ENCODE measurements at regions not wholly inside any gene's neighbourhood (a gene's known extent, or its start where the extent isn't known, plus 50 kb on each side); places are given as distances from the start of the nearest gene placed in this dataset.

DNA sequence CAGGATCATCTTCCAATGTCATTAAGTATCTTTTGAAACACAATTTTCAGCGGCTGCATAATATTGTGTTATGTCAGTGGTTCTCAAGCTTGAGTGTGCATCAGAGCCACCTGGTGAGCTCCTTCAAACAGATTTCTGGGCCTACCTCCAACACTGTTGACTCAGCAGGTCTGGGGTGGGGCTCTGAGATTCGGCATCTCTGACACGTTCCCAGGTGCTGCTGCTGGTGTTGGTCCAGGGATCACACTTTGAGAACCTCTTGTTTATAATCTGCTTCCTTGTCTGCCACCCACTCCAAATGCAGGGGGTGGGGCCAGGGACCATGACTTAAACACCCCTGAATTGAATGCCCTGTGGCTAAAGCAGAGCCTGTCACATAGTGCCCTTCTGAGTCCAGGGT lies 73.8 kb upstream of the HNF1B start:
- TF ChIP-seq FOXM1 (IDR thresholded peaks at IDR 0.05; ENCODE audit: borderline replicate concordance, low read depth) = no peak
- no peak for TF ChIP-seq CREB1 (IDR thresholded peaks at IDR 0.05; ENCODE audit: low read depth)
- TF ChIP-seq, protein P1, sequence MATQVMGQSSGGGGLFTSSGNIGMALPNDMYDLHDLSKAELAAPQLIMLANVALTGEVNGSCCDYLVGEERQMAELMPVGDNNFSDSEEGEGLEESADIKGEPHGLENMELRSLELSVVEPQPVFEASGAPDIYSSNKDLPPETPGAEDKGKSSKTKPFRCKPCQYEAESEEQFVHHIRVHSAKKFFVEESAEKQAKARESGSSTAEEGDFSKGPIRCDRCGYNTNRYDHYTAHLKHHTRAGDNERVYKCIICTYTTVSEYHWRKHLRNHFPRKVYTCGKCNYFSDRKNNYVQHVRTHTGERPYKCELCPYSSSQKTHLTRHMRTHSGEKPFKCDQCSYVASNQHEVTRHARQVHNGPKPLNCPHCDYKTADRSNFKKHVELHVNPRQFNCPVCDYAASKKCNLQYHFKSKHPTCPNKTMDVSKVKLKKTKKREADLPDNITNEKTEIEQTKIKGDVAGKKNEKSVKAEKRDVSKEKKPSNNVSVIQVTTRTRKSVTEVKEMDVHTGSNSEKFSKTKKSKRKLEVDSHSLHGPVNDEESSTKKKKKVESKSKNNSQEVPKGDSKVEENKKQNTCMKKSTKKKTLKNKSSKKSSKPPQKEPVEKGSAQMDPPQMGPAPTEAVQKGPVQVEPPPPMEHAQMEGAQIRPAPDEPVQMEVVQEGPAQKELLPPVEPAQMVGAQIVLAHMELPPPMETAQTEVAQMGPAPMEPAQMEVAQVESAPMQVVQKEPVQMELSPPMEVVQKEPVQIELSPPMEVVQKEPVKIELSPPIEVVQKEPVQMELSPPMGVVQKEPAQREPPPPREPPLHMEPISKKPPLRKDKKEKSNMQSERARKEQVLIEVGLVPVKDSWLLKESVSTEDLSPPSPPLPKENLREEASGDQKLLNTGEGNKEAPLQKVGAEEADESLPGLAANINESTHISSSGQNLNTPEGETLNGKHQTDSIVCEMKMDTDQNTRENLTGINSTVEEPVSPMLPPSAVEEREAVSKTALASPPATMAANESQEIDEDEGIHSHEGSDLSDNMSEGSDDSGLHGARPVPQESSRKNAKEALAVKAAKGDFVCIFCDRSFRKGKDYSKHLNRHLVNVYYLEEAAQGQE (IDR thresholded peaks at IDR 0.05; ENCODE audit: low read depth) = no peak
- TF ChIP-seq RAD21 (IDR thresholded peaks at IDR 0.05; ENCODE audit: low read depth) = no peak
- no peak for TF ChIP-seq ZBTB7A (IDR thresholded peaks at IDR 0.05; ENCODE audit: low read depth)
- TF ChIP-seq CEBPB (IDR thresholded peaks at IDR 0.05) = no peak
- TF ChIP-seq TAF1 (IDR thresholded peaks at IDR 0.05; ENCODE audit: low read depth) = no peak
- no peak for TF ChIP-seq USF1 (IDR thresholded peaks at IDR 0.05)
- no peak for TF ChIP-seq TEAD4 (IDR thresholded peaks at IDR 0.05)
- peak; percentile 62 for TF ChIP-seq NFIC (IDR thresholded peaks at IDR 0.05)
- TF ChIP-seq YY1 (IDR thresholded peaks at IDR 0.05; ENCODE audit: low read depth) = no peak
- no peak for TF ChIP-seq EP300 (IDR thresholded peaks at IDR 0.05; ENCODE audit: borderline replicate concordance)

Measured in Ishikawa (cell line).